GM19468 (cell line): ENCODE measurements at regions not wholly inside any gene's neighbourhood (a gene's known extent, or its start where the extent isn't known, plus 50 kb on each side); places are given as distances from the start of the nearest gene placed in this dataset.

Experiments used
- ATAC-seq: cut with Tn5 transposase; IDR thresholded peaks from one replicate; pipeline ENCODE4 v1.9.1; 2021; ENCODE audit warnings: mild to moderate bottlenecking, moderate library complexity, moderate number of reproducible peaks; ENCODE audit not compliant: unreplicated experiment; ENCODE audit errors: extremely low read depth

GRCh38 chr13:63421123-63421522 is 2005.5 kb upstream of the PCDH20 start:
- ATAC-seq: no peak

GRCh38 chr13:63420685-63421084 is 2005.0 kb upstream of the PCDH20 start:
- ATAC-seq: no peak

- no peak for ATAC-seq
Observed at GRCh38 chr13:63414247-63414646, 1998.6 kb upstream of the PCDH20 start.

- no peak for ATAC-seq
Observed at GRCh38 chr13:63409791-63410351, 1994.2 kb upstream of the PCDH20 start.

- no peak for ATAC-seq
Observed at GRCh38 chr13:63408331-63409189, 1992.9 kb upstream of the PCDH20 start.

- no peak for ATAC-seq
Observed at GRCh38 chr13:63403733-63404132, 1988.1 kb upstream of the PCDH20 start.

- ATAC-seq: no peak
Observed at GRCh38 chr13:63396746-63397145, 1981.1 kb upstream of the PCDH20 start.

- no peak for ATAC-seq
Observed at GRCh38 chr13:63393112-63393511, 1977.5 kb upstream of the PCDH20 start.

- no peak for ATAC-seq
Observed at GRCh38 chr13:63389756-63390155, 1974.1 kb upstream of the PCDH20 start.

GRCh38 chr13:63381078-63381859 is 1965.6 kb upstream of the PCDH20 start:
- ATAC-seq: no peak

- no peak for ATAC-seq
Observed at GRCh38 chr13:63377986-63378385, 1962.3 kb upstream of the PCDH20 start.

GRCh38 chr13:63370101-63370500 is 1954.5 kb upstream of the PCDH20 start:
- ATAC-seq: no peak

- no peak for ATAC-seq
Observed at GRCh38 chr13:63367522-63368198, 1952.0 kb upstream of the PCDH20 start.

- ATAC-seq: no peak
Observed at GRCh38 chr13:63364159-63364558, 1948.5 kb upstream of the PCDH20 start.

GRCh38 chr13:63351533-63351932 is 1935.9 kb upstream of the PCDH20 start:
- no peak for ATAC-seq

- ATAC-seq: no peak
Observed at GRCh38 chr13:63351081-63351480, 1935.4 kb upstream of the PCDH20 start.

- no peak for ATAC-seq
Observed at GRCh38 chr13:63345835-63346234, 1930.2 kb upstream of the PCDH20 start.

GRCh38 chr13:63344711-63345110 is 1929.1 kb upstream of the PCDH20 start:
- no peak for ATAC-seq

- ATAC-seq: no peak
Observed at GRCh38 chr13:63337921-63338320, 1922.3 kb upstream of the PCDH20 start.

GRCh38 chr13:63337041-63337440 is 1921.4 kb upstream of the PCDH20 start:
- ATAC-seq: no peak
